Esophagus muscularis mucosa (tissue), 4 donors: ENCODE measurements at regions not wholly inside any gene's neighbourhood (a gene's known extent, or its start where the extent isn't known, plus 50 kb on each side); places are given as distances from the start of the nearest gene placed in this dataset.

Source experiments
- DNase-seq: peaks from one replicate; pipeline ENCODE4 v3.0.0-alpha.2; 2017; ENCODE audit errors: extremely low spot score
- H3K27ac ChIP-seq, 4 donors: fragments of 200-600 bp; sonication (generic); replicated peaks in 1 of 4; 1 replicate in 3 of 4; 2 replicates in 1 of 4; pipeline ENCODE4 v1.5.1; 2016 to 2019; ENCODE audit warnings: mild to moderate bottlenecking in 1 of 4
- H3K27me3 ChIP-seq, 4 donors: fragments of 200-600 bp; sonication (generic); one replicate each; pipeline versions ENCODE4 v1.5.1 to v1.6.0; 2016 to 2019
- H3K36me3 ChIP-seq, 4 donors: fragments of 200-600 bp; sonication (generic); one replicate each; pipeline ENCODE4 v1.5.1; 2016 to 2019
- H3K4me1 ChIP-seq, 4 donors: fragments of 200-600 bp; sonication (generic); one replicate each; pipeline ENCODE4 v1.5.1; 2016 to 2019
- H3K4me3 ChIP-seq, 4 donors: fragments of 200-600 bp; sonication (generic); 1 replicate in 2 of 4; 2 replicates in 2 of 4; pipeline ENCODE4 v1.5.1; 2016 to 2019; ENCODE audit warnings: mild to moderate bottlenecking in 4 of 4, moderate library complexity in 1 of 4
- H3K9me3 ChIP-seq, 4 donors: fragments of 200-600 bp; sonication (generic); 1 replicate in 3 of 4; 2 replicates in 1 of 4; pipeline ENCODE4 v1.5.1; 2016 to 2019
- CTCF ChIP-seq, 3 experiments: fragments of 200-600 bp in 2 of 3; fragments of 450-650 bp in 1 of 3; sonication (generic) in 2 of 3; IDR thresholded peaks; one replicate each; pipeline ENCODE4 v1.5.1; 2017 to 2019; ENCODE audit warnings: antibody characterized with exemption in 3 of 3, mild to moderate bottlenecking in 2 of 3, moderate library complexity in 1 of 3
- EP300 ChIP-seq: sonication (generic); formaldehyde crosslinking; IDR thresholded peaks from one replicate; pipeline ENCODE4 v1.6.1; 2017; ENCODE audit warnings: antibody characterized with exemption
- POLR2A ChIP-seq: fragments of 450-650 bp; IDR thresholded peaks from one replicate; pipeline ENCODE4 v1.6.1; 2017; ENCODE audit warnings: antibody characterized with exemption, moderate library complexity, mild to moderate bottlenecking, low read depth
- POLR2AphosphoS5 ChIP-seq, 2 donors: sonication (generic); formaldehyde crosslinking; IDR thresholded peaks; one replicate each; pipeline ENCODE4 v1.6.1; 2017; ENCODE audit warnings: antibody characterized with exemption in 2 of 2
- WGBS: methylation state at CpG from one replicate; pipeline ENCODE4 v1.1.5; 2018; 5-methylcytosine and 5-hydroxymethylcytosine counted together
- intact Hi-C: fragments of 100-400 bp; cut with DNase I; formaldehyde crosslinking; loops from one replicate; pipeline ENCODE4 v1.15.1; 2023

DNA sequence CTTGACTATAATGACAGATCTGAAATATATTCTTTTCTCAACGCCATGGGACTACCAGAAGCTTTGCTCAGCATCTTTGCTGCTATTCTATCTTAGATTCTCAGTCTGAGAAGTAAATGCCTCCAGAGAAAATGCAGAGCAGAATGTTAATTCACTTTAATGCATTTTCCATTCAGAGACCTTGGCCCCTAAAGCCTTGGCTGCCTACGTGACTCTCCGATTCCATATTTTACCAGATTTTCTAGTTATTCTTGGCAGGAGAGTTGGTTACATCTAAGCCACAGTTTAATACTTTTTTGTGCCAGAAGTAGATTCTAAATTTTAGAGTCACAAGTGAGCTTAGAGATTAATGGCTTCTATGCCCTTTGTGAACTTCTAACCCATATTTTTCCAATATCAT is 837.1 kb upstream of the POU3F3 start:
- no peak overlapping the region for H3K4me3 ChIP-seq
- no peaks in the 10 kb centered on the region for H3K9me3 ChIP-seq
- TF ChIP-seq POLR2AphosphoS5 (IDR thresholded peaks at IDR 0.05) (no peak), CTCF (IDR thresholded peaks at IDR 0.05) (no peak), EP300 (no peak), POLR2A (no peak)
- H3K27me3 ChIP-seq = peaks cover 0 to 4% (median 0%) of the 10 kb centered on the region in 4 donors
- H3K27ac ChIP-seq = no peak overlapping the region
- no peak for DNase-seq
- intact Hi-C loops = no loop called here
- 77% methylated on average over 3 of the region's 3 CpGs for WGBS
- no peaks in the 10 kb centered on the region for H3K36me3 ChIP-seq
- no peaks in the 10 kb centered on the region for H3K4me1 ChIP-seq

DNA sequence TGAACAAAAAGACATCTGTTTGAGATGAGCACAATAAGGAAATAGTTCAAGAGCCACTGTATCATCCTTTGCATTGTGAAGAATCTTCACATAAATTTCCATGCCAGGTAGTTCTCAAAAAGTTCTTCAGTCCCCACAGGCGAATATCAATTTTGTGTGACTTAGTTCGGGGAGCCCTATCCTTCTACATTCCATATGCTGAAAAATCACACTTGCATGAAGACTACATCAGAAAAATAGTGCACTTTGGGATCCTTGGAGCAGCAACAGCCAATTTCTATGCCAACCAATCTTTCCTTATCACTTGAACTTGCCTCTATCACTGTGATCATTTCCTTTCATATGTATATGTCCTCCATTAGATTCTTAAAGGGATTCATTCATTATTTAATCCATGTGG is 830.6 kb upstream of the POU3F3 start:
- intact Hi-C loops = no loop called here

GRCh38 chr2:104023765-104024164 is 830.1 kb upstream of the POU3F3 start:
- 43% methylated on average over 8 of the region's 8 CpGs for WGBS
- Histone ChIP-seq H3K27ac (no peak overlapping the region), H3K9me3 (no peaks in the 10 kb centered on the region), H3K27me3 (peaks cover 0 to 4% (median 0%) of the 10 kb centered on the region in 4 donors), H3K36me3 (no peaks in the 10 kb centered on the region), H3K4me1 (no peaks in the 10 kb centered on the region), H3K4me3 (no peak overlapping the region)
- TF ChIP-seq POLR2AphosphoS5 (IDR thresholded peaks at IDR 0.05) (no peak), CTCF (IDR thresholded peaks at IDR 0.05) (no peak), POLR2A (no peak), EP300 (no peak)
- no peak for DNase-seq
- intact Hi-C loops = no loop called here

More for the DNA sequence above, 830.6 kb upstream of the POU3F3 start:
- H3K4me1 ChIP-seq = no peaks in the 10 kb centered on the region
- peaks cover 0 to 4% (median 0%) of the 10 kb centered on the region in 4 donors for H3K27me3 ChIP-seq
- no peak for DNase-seq
- no peaks in the 10 kb centered on the region for H3K9me3 ChIP-seq
- no peak overlapping the region for H3K4me3 ChIP-seq
- WGBS = 89% methylated on average over 2 of the region's 2 CpGs
- TF ChIP-seq POLR2A (no peak), CTCF (IDR thresholded peaks at IDR 0.05) (no peak), EP300 (no peak), POLR2AphosphoS5 (IDR thresholded peaks at IDR 0.05) (no peak)
- H3K27ac ChIP-seq = no peak overlapping the region
- no peaks in the 10 kb centered on the region for H3K36me3 ChIP-seq

DNA sequence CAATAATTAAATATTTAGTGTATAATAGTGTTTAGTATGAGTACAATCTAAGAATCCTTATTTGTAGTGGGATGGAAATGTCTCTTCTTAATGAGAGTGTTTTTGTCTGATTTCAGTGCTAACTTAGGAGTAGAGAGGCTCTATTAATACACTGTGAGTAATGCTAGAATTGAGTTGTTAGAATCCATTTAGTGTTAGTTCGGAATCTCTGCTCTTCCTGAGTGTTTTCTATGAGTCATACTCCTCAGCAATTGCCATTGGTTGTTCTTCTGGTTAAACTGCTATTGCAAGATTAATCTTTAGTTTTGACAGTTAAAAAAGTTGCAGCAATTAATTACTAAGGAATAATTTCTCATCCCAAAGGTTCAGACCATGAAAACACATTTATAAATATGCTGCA is 828.6 kb upstream of the POU3F3 start:
- Histone ChIP-seq H3K9me3 (no peaks in the 10 kb centered on the region), H3K27ac (no peak overlapping the region), H3K36me3 (no peaks in the 10 kb centered on the region), H3K27me3 (no peaks in the 10 kb centered on the region), H3K4me3 (no peak overlapping the region), H3K4me1 (no peaks in the 10 kb centered on the region)
- WGBS = 64% methylated on average over 1 of the region's 1 CpG
- no peak for DNase-seq
- no peak for TF ChIP-seq EP300
- intact Hi-C loops = no loop called here

DNA sequence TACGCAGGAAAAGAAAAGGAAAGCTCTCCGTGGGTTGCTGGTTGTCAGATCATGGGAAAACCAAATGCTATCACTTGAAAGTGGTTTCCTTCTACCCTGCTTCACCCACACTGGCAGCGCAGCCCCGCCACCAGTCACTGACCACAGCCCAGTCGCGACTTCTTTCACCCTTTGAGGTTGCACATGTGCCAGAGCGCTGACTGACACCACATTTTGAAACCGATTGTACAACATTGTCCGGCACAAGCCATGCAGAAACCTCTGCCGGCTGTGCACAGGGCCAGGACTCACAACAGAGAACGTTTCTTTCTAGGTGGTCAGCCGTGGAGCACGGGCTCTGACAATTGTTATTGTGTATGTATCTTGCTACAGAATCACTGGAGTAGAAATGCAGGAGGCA is 827.2 kb upstream of the POU3F3 start:
- H3K27me3 ChIP-seq = no peaks in the 10 kb centered on the region
- H3K27ac ChIP-seq = no peak overlapping the region
- intact Hi-C loops = no loop called here

More for the DNA sequence above, 827.2 kb upstream of the POU3F3 start:
- no peak for DNase-seq
- WGBS = 84% methylated on average over 13 of the region's 13 CpGs
- no peaks in the 10 kb centered on the region for H3K4me1 ChIP-seq
- H3K36me3 ChIP-seq = no peaks in the 10 kb centered on the region
- H3K9me3 ChIP-seq = no peaks in the 10 kb centered on the region
- no peak for TF ChIP-seq CTCF (IDR thresholded peaks at IDR 0.05)
- no peak for TF ChIP-seq POLR2A
- TF ChIP-seq EP300 = no peak
- TF ChIP-seq POLR2AphosphoS5 (IDR thresholded peaks at IDR 0.05) = no peak
- H3K4me3 ChIP-seq = no peak overlapping the region
